ENCODE measurements at regions not wholly inside any gene's neighbourhood (a gene's known extent, or its start where the extent isn't known, plus 50 kb on each side); places are given as distances from the start of the nearest gene placed in this dataset.

GRCh38 chr4:123284168-123284567 lies 112.4 kb upstream of the SPRY1 start (continued):
- TF ChIP-seq USF2 (IDR thresholded peaks at IDR 0.05; ENCODE audit: borderline replicate concordance, low read depth, low read length) (no peak), TCF12 (IDR thresholded peaks at IDR 0.05) (peak; percentile 81)

- POLR2A ChIA-PET, result no interaction called here
- no peaks in the 10 kb centered on the region for H4K20me1 ChIP-seq (ENCODE audit: insufficient read depth)
- no peak overlapping the region for H3K4me2 ChIP-seq
- peaks cover 0 to 15% of the 10 kb centered on the region in 2 experiments; a peak in 3 of 4 replicates for H3K4me1 ChIP-seq (ENCODE audit: control insufficient read depth in 1 of 2, insufficient read depth in 2 of 2, low read depth in 1 of 2, low read length in 1 of 2)
- H3K36me3 ChIP-seq (replicated peaks in 1 of 2; ENCODE audit: control insufficient read depth in 1 of 2, insufficient read depth in 2 of 2, low read length in 1 of 2), result peaks cover 0 to 23% of the 10 kb centered on the region in 2 experiments
- H3K9me3 ChIP-seq, result peaks cover 7% of the 10 kb centered on the region; the same call in 1 of the 2 replicates
- H2AFZ ChIP-seq (ENCODE audit: low read depth), result no peak overlapping the region
- CTCF ChIA-PET, result no interaction called here
- no peaks in the 10 kb centered on the region for H3K9me2 ChIP-seq
- no peaks in the 10 kb centered on the region for H3K27me3 ChIP-seq (ENCODE audit: insufficient read depth)
- 100% methylated on average over 2 of the region's 2 CpGs for WGBS (ENCODE audit: low lambda C conversion rate)
- no peak overlapping the region for H3K4me3 ChIP-seq (ENCODE audit: low read depth in 2 of 2, low read length in 1 of 2)
- H3K9ac ChIP-seq, result no peak overlapping the region
- TF ChIP-seq RFX5 (IDR thresholded peaks at IDR 0.05; ENCODE audit: low read length) (no peak), EP300 (IDR thresholded peaks at IDR 0.05; ENCODE audit: borderline replicate concordance in 1 of 2, low read depth in 1 of 2, low read length in 1 of 2) (no peak), PBX3 (IDR thresholded peaks at IDR 0.05) (no peak), RCOR1 (IDR thresholded peaks at IDR 0.05; ENCODE audit: low read length) (no peak), SIN3A (IDR thresholded peaks at IDR 0.05; ENCODE audit: borderline replicate concordance, low read depth, low read length) (no peak), TAF1 (IDR thresholded peaks at IDR 0.05; ENCODE audit: borderline replicate concordance, low read depth, low read length) (no peak), GATA2 (CRISPR knock-in tag; IDR thresholded peaks at IDR 0.05) (no peak), RXRA (IDR thresholded peaks at IDR 0.05; ENCODE audit: borderline replicate concordance, low read depth) (no peak)
- no peaks in the 10 kb centered on the region for H3K79me2 ChIP-seq (ENCODE audit: insufficient read depth)
- no peak overlapping the region for H3K27ac ChIP-seq (ENCODE audit: low read depth in 2 of 2, low read length in 1 of 2)
- no peak for DNase-seq
- H3F3A ChIP-seq (replicated peaks; ENCODE audit: insufficient read depth), result no peaks in the 10 kb centered on the region
Measured at GRCh38 chr4:123286903-123287466, 109.6 kb upstream of the SPRY1 start.

- 84% methylated on average over 3 of the region's 3 CpGs for WGBS (ENCODE audit: low lambda C conversion rate)
- no peak overlapping the region for H3K4me2 ChIP-seq
- H3K9me3 ChIP-seq, result peaks cover 7% of the 10 kb centered on the region; the same call in 1 of the 2 replicates
- no peaks in the 10 kb centered on the region for H3F3A ChIP-seq (replicated peaks; ENCODE audit: insufficient read depth)
- no peak overlapping the region for H2AFZ ChIP-seq (ENCODE audit: low read depth)
- peaks cover 0 to 12% of the 10 kb centered on the region in 2 experiments; a peak in 3 of 4 replicates for H3K4me1 ChIP-seq (ENCODE audit: control insufficient read depth in 1 of 2, insufficient read depth in 2 of 2, low read depth in 1 of 2, low read length in 1 of 2)
- CTCF ChIA-PET, result no interaction called here
- DNase-seq, result no peak
- H4K20me1 ChIP-seq (ENCODE audit: insufficient read depth), result no peaks in the 10 kb centered on the region
- no peaks in the 10 kb centered on the region for H3K27me3 ChIP-seq (ENCODE audit: insufficient read depth)
- H3K79me2 ChIP-seq (ENCODE audit: insufficient read depth), result no peaks in the 10 kb centered on the region
- no peaks in the 10 kb centered on the region for H3K9me2 ChIP-seq
- POLR2A ChIA-PET, result no interaction called here
- TF ChIP-seq CHD2 (IDR thresholded peaks at IDR 0.05; ENCODE audit: low read length, partially characterized antibody), result no peak
- no peak for TF ChIP-seq SIN3A (IDR thresholded peaks at IDR 0.05; ENCODE audit: borderline replicate concordance, low read depth, low read length)
- TF ChIP-seq EZH2phosphoT487 (IDR thresholded peaks at IDR 0.05; ENCODE audit: borderline replicate concordance, low read depth), result no peak
- no peak for TF ChIP-seq NRF1 (IDR thresholded peaks at IDR 0.05; ENCODE audit: low read depth, low read length)
- TF ChIP-seq ELF1 (IDR thresholded peaks at IDR 0.05), result no peak
- no peak for TF ChIP-seq NFIC (IDR thresholded peaks at IDR 0.05; ENCODE audit: borderline replicate concordance)
- no peak for TF ChIP-seq RCOR1 (IDR thresholded peaks at IDR 0.05; ENCODE audit: low read length)
- TF ChIP-seq MEF2A (IDR thresholded peaks at IDR 0.05; ENCODE audit: borderline replicate concordance, low read depth), result no peak
- no peak for TF ChIP-seq RFX5 (IDR thresholded peaks at IDR 0.05; ENCODE audit: low read length)
- no peak for TF ChIP-seq FOXM1 (IDR thresholded peaks at IDR 0.05; ENCODE audit: low read depth)
- TF ChIP-seq TCF12 (IDR thresholded peaks at IDR 0.05), result no peak
- H3K4me3 ChIP-seq (ENCODE audit: low read depth in 2 of 2, low read length in 1 of 2), result no peak overlapping the region
- no peak overlapping the region for H3K27ac ChIP-seq (ENCODE audit: low read depth in 2 of 2, low read length in 1 of 2)
- peaks cover 0 to 23% of the 10 kb centered on the region in 2 experiments for H3K36me3 ChIP-seq (replicated peaks in 1 of 2; ENCODE audit: control insufficient read depth in 1 of 2, insufficient read depth in 2 of 2, low read length in 1 of 2)
- H3K9ac ChIP-seq, result no peak overlapping the region
Measured at GRCh38 chr4:123288309-123289025, 108.1 kb upstream of the SPRY1 start.

Measured in SK-N-SH (cell line).